Spleen (tissue), 11 donors: ENCODE measurements at regions not wholly inside any gene's neighbourhood (a gene's known extent, or its start where the extent isn't known, plus 50 kb on each side); places are given as distances from the start of the nearest gene placed in this dataset.
"Not testable (repeated sequence)": the region's sequence is repeated elsewhere in the genome, so short reads cannot be mapped to it uniquely, and the experiment has no call there.

Experiments
- DNase-seq: peaks from one replicate; pipeline ENCODE4 v3.0.0-alpha.2; 2020
- H3K27ac ChIP-seq, 8 donors: fragments of 200-600 bp; sonication (generic) in 7 of 8; 1 replicate in 4 of 8; 2 replicates in 4 of 8; pipeline versions ENCODE4 v1.5.0 to v1.8.0; 2016 to 2021; ENCODE audit warnings: inconsistent platforms in 4 of 8, mild to moderate bottlenecking in 4 of 8, moderate library complexity in 1 of 8
- H3K27me3 ChIP-seq, 7 donors: fragments of 200-600 bp; sonication (generic) in 6 of 7; replicated peaks in 1 of 7; 1 replicate in 4 of 7; 2 replicates in 3 of 7; pipeline versions ENCODE4 v1.5.0 to v1.8.0; 2016 to 2021; ENCODE audit warnings: inconsistent platforms in 3 of 7, mild to moderate bottlenecking in 1 of 7
- H3K36me3 ChIP-seq, 6 donors: fragments of 200-600 bp; sonication (generic) in 5 of 6; 1 replicate in 4 of 6; 2 replicates in 2 of 6; pipeline versions ENCODE4 v1.5.0 to v1.8.0; 2016 to 2021; ENCODE audit warnings: inconsistent platforms in 2 of 6
- H3K4me1 ChIP-seq, 6 donors: fragments of 200-600 bp; sonication (generic) in 5 of 6; 1 replicate in 3 of 6; 2 replicates in 3 of 6; pipeline versions ENCODE4 v1.5.0 to v1.8.0; 2016 to 2021; ENCODE audit warnings: inconsistent platforms in 3 of 6
- H3K4me3 ChIP-seq, 8 donors: fragments of 200-600 bp; sonication (generic) in 7 of 8; 1 replicate in 4 of 8; 2 replicates in 4 of 8; pipeline versions ENCODE4 v1.5.0 to v1.8.0; 2016 to 2021; ENCODE audit warnings: inconsistent platforms in 4 of 8, mild to moderate bottlenecking in 4 of 8, moderate library complexity in 2 of 8
- H3K9me3 ChIP-seq, 8 donors: fragments of 200-600 bp; sonication (generic) in 7 of 8; 1 replicate in 4 of 8; 2 replicates in 4 of 8; pipeline versions ENCODE4 v1.5.0 to v1.8.0; 2016 to 2021; ENCODE audit warnings: inconsistent platforms in 4 of 8
- POLR2A ChIP-seq, 3 donors: fragments of 450-650 bp; IDR thresholded peaks; one replicate each; pipeline ENCODE4 v1.5.1; 2017; ENCODE audit warnings: antibody characterized with exemption in 3 of 3, mild to moderate bottlenecking in 1 of 3
- POLR2AphosphoS5 ChIP-seq, 3 donors: sonication (generic); formaldehyde crosslinking; IDR thresholded peaks; one replicate each; pipeline ENCODE4 v1.5.1; 2017; ENCODE audit warnings: antibody characterized with exemption in 3 of 3
- WGBS, 5 donors: extraction: QIAGEN DNeasy Blood & Tissue Kit in 3 of 5; methylation state at CpG; one replicate each; pipeline versions ENCODE4 v1.1.5 to v1.1.7; 2013 to 2018; 5-methylcytosine and 5-hydroxymethylcytosine counted together
- intact Hi-C: fragments of 100-400 bp; cut with DNase I; formaldehyde crosslinking; loops from one replicate; pipeline ENCODE4 v1.15.0; 2023; ENCODE audit warnings: low total_unique reads
- TF ChIP-seq, protein P1 (sequence below), 11 experiments: fragments of 200-600 bp in 7 of 11; fragments of 450-650 bp in 4 of 11; sonication (generic) in 4 of 11; IDR thresholded peaks in 8 of 11; conservative IDR thresholded peaks in 3 of 11; 1 replicate in 7 of 11; 2 replicates in 4 of 11; pipeline versions ENCODE4 v1.4.0 to v1.8.0; 2016 to 2021; ENCODE audit warnings: antibody characterized with exemption in 11 of 11, inconsistent platforms in 4 of 11, mild to moderate bottlenecking in 1 of 11
- donor health status: healthy with polysubstance abuse.
- donor health status: DM: no; HTN: no; CAD: no; lungs with moderate emphysema.
- donor health status: DM: no; HTN: no; CAD: no.
- donor health status: Bipolar disorder and iron deficiency.
- donor health status: healthy.
- donor health status: DM: no; HTN: no; CAD: no.
- donor health status: DM: yes; HTN: yes; CAD: no.

DNA sequence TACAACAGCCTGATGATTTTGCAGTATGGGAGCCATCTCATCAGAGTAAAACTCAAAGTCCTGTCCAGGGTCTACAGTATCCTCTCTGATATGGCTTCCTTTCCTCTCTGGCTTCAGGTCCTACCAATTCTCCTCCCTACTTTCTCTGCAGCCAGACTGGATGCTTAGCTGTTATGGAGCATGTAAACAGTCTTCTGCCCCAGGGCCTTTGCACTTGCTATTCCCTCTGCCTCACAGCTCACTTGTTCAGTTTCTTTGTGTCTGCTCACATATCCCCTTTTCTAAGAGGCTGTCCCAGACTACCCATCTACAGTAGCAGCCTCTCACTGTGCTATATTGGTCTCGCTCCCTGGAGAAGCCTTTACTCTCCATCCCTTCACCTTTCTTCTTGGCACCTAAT lies 62.2 kb downstream of the TLNRD1 start:
- H3K36me3 ChIP-seq, result no peaks in the 10 kb centered on the region
- H3K27me3 ChIP-seq, result no peaks in the 10 kb centered on the region
- H3K9me3 ChIP-seq, result peaks cover 0 to 7% (median 0%) of the 10 kb centered on the region in 8 donors
- no peak for DNase-seq
- H3K27ac ChIP-seq, result no peak overlapping the region
- 94 to 100% (median 96%) methylated on average over 1 of the region's 1 CpG for WGBS, 5 donors
- no peak overlapping the region for H3K4me3 ChIP-seq
- H3K4me1 ChIP-seq, result peaks cover 0 to 10% (median 6%) of the 10 kb centered on the region in 6 donors
- TF ChIP-seq, protein P1, sequence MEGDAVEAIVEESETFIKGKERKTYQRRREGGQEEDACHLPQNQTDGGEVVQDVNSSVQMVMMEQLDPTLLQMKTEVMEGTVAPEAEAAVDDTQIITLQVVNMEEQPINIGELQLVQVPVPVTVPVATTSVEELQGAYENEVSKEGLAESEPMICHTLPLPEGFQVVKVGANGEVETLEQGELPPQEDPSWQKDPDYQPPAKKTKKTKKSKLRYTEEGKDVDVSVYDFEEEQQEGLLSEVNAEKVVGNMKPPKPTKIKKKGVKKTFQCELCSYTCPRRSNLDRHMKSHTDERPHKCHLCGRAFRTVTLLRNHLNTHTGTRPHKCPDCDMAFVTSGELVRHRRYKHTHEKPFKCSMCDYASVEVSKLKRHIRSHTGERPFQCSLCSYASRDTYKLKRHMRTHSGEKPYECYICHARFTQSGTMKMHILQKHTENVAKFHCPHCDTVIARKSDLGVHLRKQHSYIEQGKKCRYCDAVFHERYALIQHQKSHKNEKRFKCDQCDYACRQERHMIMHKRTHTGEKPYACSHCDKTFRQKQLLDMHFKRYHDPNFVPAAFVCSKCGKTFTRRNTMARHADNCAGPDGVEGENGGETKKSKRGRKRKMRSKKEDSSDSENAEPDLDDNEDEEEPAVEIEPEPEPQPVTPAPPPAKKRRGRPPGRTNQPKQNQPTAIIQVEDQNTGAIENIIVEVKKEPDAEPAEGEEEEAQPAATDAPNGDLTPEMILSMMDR (IDR thresholded peaks at IDR 0.05 in 8 of 11, conservative IDR thresholded peaks at IDR 0.05 in 3 of 11), result no peak
- TF ChIP-seq POLR2A (IDR thresholded peaks at IDR 0.05) (no peak), POLR2AphosphoS5 (IDR thresholded peaks at IDR 0.05) (no peak)
- intact Hi-C loops, result no loop called here

DNA sequence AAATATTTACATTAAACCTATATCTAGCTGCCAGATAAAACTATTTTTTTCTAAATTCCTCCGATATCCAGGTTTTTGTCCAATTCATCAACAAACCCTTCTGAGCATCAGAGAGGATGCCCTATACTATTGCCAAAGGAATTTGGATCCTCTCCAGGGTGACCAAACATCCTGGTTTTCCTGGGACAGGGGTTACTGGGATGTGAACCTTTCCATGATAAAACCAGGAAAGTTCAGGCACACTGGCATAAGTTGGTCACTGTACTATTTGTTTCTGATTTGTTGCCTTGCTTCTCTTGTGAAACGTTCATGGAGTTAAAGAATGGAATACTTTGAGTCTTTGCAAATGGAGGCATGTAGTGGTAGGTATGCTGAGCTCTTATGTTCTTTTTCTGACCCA lies 63.5 kb downstream of the TLNRD1 start:
- Histone ChIP-seq H3K4me1 (peaks cover 0 to 10% (median 6%) of the 10 kb centered on the region in 6 donors), H3K27me3 (no peaks in the 10 kb centered on the region), H3K36me3 (no peaks in the 10 kb centered on the region), H3K27ac (no peak overlapping the region), H3K9me3 (no peaks in the 10 kb centered on the region), H3K4me3 (no peak overlapping the region)
- 78 to 91% (median 82%) methylated on average over 2 of the region's 2 CpGs for WGBS, 5 donors
- intact Hi-C loops, result no loop called here
- no peak for TF ChIP-seq POLR2AphosphoS5 (IDR thresholded peaks at IDR 0.05)
- no peak for TF ChIP-seq POLR2A (IDR thresholded peaks at IDR 0.05)
- TF ChIP-seq, protein P1 (IDR thresholded peaks at IDR 0.05 in 8 of 11, conservative IDR thresholded peaks at IDR 0.05 in 3 of 11), result no peak
- DNase-seq, result no peak

DNA sequence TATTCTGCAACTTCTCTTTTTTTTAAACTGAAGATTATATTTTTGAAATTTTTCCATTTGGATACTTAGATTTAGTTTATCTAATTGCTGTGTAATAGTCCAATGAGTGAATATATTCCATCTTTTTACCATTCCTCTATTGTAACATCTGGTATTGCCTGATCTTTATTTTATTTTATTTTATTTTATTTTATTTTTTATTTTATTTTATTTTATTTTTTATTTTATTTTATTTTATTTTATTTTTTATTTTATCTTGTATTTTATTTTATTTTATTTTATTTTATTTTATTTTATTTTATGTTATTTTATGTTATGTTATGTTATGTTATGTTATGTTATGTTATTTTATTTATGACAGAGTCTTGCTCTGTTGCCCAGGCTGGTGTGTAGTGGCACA lies 66.5 kb upstream of the CFAP161 start:
- H3K27me3 ChIP-seq, H3K27ac ChIP-seq, H3K36me3 ChIP-seq, intact Hi-C loops, H3K9me3 ChIP-seq, H3K4me3 ChIP-seq, DNase-seq, H3K4me1 ChIP-seq: not testable (repeated sequence)

DNA sequence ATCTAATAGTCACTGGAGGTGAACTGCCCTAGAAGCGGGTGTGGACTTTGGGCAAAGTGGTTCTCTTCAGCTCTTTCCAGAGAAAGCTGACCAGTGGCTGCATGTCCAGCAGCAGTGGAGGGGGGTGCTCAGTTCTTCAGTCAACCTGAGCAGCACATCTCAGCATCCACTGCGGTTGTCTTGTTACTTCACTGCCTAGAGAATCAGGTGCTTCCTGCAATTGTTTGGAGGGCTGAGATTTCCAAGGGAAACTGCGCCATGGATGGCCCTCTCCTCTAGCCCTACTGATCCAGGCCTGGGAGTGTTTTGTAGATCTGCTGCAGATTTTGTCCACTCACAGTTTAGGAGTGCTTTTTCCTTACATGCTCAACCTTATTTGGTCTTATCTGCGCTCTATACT lies 65.6 kb upstream of the CFAP161 start:
- Histone ChIP-seq H3K4me3 (no peak overlapping the region), H3K36me3 (no peaks in the 10 kb centered on the region), H3K9me3 (no peaks in the 10 kb centered on the region), H3K27ac (no peak overlapping the region), H3K4me1 (peaks cover 0 to 5% (median 0%) of the 10 kb centered on the region in 6 donors), H3K27me3 (no peaks in the 10 kb centered on the region)
- 78 to 88% (median 85%) methylated on average over 4 of the region's 4 CpGs for WGBS, 5 donors
- DNase-seq, result no peak
- intact Hi-C loops, result no loop called here
- TF ChIP-seq, protein P1 (IDR thresholded peaks at IDR 0.05 in 8 of 11, conservative IDR thresholded peaks at IDR 0.05 in 3 of 11), result no peak
- TF ChIP-seq POLR2A (IDR thresholded peaks at IDR 0.05) (no peak), POLR2AphosphoS5 (IDR thresholded peaks at IDR 0.05) (no peak)

DNA sequence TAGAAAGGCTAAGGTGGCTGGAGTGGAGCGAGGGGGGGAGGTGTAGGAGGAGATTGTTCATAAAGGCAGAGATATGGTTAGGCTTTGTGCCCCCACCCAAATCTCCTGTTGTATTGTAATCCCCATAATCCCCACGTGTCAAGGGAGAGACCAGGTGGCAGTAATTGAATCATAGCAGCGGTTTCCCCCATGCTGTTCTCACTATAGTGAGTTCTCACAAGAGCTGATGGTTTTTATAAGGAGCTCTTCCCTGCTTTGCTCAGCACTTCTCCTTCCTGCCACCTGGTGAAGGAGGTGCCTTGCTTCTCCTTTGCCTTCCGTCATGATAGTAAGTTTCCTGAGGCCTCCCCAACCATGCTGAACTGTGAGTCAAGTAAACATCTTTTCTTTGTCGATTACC lies 64.7 kb upstream of the CFAP161 start:
- no peak overlapping the region for H3K27ac ChIP-seq
- intact Hi-C loops, result no loop called here
- no peaks in the 10 kb centered on the region for H3K27me3 ChIP-seq
- H3K9me3 ChIP-seq, result no peaks in the 10 kb centered on the region
- 61 to 65% (median 64%) methylated on average over 5 of the region's 5 CpGs for WGBS, 5 donors
- no peak overlapping the region for H3K4me3 ChIP-seq
- no peaks in the 10 kb centered on the region for H3K36me3 ChIP-seq
- no peak for DNase-seq
- H3K4me1 ChIP-seq, result peaks cover 0 to 5% (median 0%) of the 10 kb centered on the region in 6 donors
- TF ChIP-seq, protein P1 (IDR thresholded peaks at IDR 0.05 in 8 of 11, conservative IDR thresholded peaks at IDR 0.05 in 3 of 11), result no peak
- TF ChIP-seq POLR2AphosphoS5 (IDR thresholded peaks at IDR 0.05) (no peak), POLR2A (IDR thresholded peaks at IDR 0.05) (no peak)
